Smooth muscle cell (in vitro differentiated cells): ENCODE measurements at regions not wholly inside any gene's neighbourhood (a gene's known extent, or its start where the extent isn't known, plus 50 kb on each side); places are given as distances from the start of the nearest gene placed in this dataset.

Source experiments
- DNase-seq: peaks from one replicate; lab custom pipeline; 2025; ENCODE audit not compliant: unreplicated experiment; lab: John Stamatoyannopoulos, UW
- H2AFZ ChIP-seq: fragments of 200-600 bp; sonication (generic); 2 replicates; pipeline ENCODE4 v1.6.0; 2016; ENCODE audit warnings: antibody characterized with exemption, low read depth, mild to moderate bottlenecking
- H3F3A ChIP-seq: fragments of 200-600 bp; sonication (generic); 2 replicates; pipeline ENCODE4 v1.6.0; 2017; ENCODE audit warnings: antibody characterized with exemption, low read depth
- H3K27ac ChIP-seq: fragments of 200-600 bp; sonication (generic); 2 replicates; pipeline ENCODE4 v1.5.1; 2016; ENCODE audit warnings: low read depth, mild to moderate bottlenecking
- H3K27me3 ChIP-seq: fragments of 200-600 bp; sonication (generic); 2 replicates; pipeline ENCODE4 v1.6.1; 2016; ENCODE audit warnings: low read depth, mild to moderate bottlenecking
- H3K36me3 ChIP-seq: fragments of 200-600 bp; sonication (generic); 2 replicates; pipeline ENCODE4 v1.5.1; 2016; ENCODE audit warnings: low read depth
- H3K4me1 ChIP-seq: fragments of 200-600 bp; sonication (generic); 2 replicates; pipeline ENCODE4 v1.5.1; 2016; ENCODE audit warnings: low read depth
- H3K4me2 ChIP-seq: fragments of 200-600 bp; sonication (generic); 2 replicates; pipeline ENCODE4 v1.6.0; 2016; ENCODE audit warnings: mild to moderate bottlenecking
- H3K4me3 ChIP-seq: fragments of 200-600 bp; sonication (generic); 2 replicates; pipeline ENCODE4 v1.5.1; 2016; ENCODE audit warnings: mild to moderate bottlenecking
- H3K79me2 ChIP-seq: fragments of 200-600 bp; sonication (generic); 2 replicates; pipeline ENCODE4 v1.6.0; 2016; ENCODE audit warnings: low read depth, mild to moderate bottlenecking
- H3K9ac ChIP-seq: fragments of 200-600 bp; sonication (generic); 2 replicates; pipeline ENCODE4 v1.6.0; 2016; ENCODE audit warnings: low read depth
- H3K9me3 ChIP-seq: fragments of 200-600 bp; sonication (generic); replicated peaks from 2 replicates; pipeline ENCODE4 v1.5.1; 2016; ENCODE audit warnings: low read depth
- H4K20me1 ChIP-seq: fragments of 200-600 bp; sonication (generic); 2 replicates; pipeline ENCODE4 v1.6.0; 2016; ENCODE audit warnings: low read depth
- WGBS: methylation state at CpG from one replicate; pipeline ENCODE4 v1.1.7; 2016; ENCODE audit warnings: low lambda C conversion rate; 5-methylcytosine and 5-hydroxymethylcytosine counted together
- TF ChIP-seq, protein P1 (sequence below): fragments of 200-600 bp; sonication (generic); IDR thresholded peaks from 2 replicates; pipeline ENCODE4 v1.5.1; 2017; ENCODE audit warnings: borderline replicate concordance, mild to moderate bottlenecking, antibody characterized with exemption; ENCODE audit not compliant: insufficient read depth, poor library complexity, severe bottlenecking

DNA sequence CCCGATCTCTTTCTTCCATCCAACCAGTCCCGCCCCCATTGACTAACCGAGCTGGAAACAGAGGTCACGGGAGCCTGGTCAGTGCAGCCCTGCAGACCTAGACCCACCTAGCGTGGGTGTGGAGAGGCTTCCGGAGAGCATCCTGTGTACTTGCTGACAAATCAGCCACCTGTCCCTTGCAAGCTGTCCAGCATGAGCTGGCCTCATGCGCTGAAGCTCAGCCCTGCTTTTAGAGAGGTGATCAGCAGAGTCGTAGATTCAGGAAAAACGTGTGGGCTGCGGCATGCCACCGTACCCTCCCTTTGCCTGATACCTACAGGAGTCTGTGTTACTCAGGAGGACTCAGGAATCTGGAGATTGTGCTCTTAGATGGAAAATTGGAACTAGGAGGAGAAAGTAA, 80.3 kb upstream of the UQCRFS1 start:
- Histone ChIP-seq H3K9ac (no peak overlapping the region), H3F3A (no peaks in the 10 kb centered on the region), H3K79me2 (no peaks in the 10 kb centered on the region), H3K4me1 (no peaks in the 10 kb centered on the region), H2AFZ (no peak overlapping the region), H3K36me3 (no peaks in the 10 kb centered on the region), H4K20me1 (no peaks in the 10 kb centered on the region), H3K9me3 (no peaks in the 10 kb centered on the region), H3K27ac (no peak overlapping the region), H3K4me3 (no peak overlapping the region), H3K27me3 (no peaks in the 10 kb centered on the region), H3K4me2 (no peak overlapping the region)
- TF ChIP-seq, protein P1, sequence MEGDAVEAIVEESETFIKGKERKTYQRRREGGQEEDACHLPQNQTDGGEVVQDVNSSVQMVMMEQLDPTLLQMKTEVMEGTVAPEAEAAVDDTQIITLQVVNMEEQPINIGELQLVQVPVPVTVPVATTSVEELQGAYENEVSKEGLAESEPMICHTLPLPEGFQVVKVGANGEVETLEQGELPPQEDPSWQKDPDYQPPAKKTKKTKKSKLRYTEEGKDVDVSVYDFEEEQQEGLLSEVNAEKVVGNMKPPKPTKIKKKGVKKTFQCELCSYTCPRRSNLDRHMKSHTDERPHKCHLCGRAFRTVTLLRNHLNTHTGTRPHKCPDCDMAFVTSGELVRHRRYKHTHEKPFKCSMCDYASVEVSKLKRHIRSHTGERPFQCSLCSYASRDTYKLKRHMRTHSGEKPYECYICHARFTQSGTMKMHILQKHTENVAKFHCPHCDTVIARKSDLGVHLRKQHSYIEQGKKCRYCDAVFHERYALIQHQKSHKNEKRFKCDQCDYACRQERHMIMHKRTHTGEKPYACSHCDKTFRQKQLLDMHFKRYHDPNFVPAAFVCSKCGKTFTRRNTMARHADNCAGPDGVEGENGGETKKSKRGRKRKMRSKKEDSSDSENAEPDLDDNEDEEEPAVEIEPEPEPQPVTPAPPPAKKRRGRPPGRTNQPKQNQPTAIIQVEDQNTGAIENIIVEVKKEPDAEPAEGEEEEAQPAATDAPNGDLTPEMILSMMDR, result no peak
- no peak for DNase-seq
- WGBS, result 68% methylated on average over 11 of the region's 11 CpGs

DNA sequence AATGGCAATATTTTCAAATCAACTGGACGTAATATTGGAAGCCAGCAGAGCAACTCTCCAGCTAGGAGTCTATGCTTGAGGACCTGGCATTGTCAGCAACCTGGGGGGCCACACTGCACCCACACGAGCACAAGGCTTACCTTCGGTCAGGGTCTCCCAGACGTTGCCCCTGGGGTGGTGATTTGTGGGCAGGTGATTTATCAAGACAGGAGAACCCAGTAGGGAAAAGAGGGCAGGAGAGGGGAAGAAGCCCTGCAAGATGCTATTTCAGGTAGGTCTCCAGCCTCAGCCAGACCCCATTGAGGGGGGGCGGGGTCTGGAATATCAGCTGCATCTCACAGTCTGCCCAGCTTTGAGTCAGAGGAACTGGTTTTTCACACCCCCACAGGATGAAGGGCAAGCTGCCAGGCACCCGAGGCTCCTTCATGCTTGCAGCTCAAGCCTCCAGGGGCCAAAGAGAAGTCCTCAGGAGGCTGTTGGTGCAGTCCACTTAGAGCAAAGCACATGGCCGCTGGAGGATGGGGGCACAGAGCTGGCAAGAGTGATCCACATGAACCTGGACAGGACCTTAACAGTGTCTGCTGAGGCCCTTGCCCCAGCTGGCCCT, 80.9 kb upstream of the UQCRFS1 start:
- Histone ChIP-seq H3K4me3 (no peak overlapping the region), H3K4me1 (no peaks in the 10 kb centered on the region), H3K36me3 (no peaks in the 10 kb centered on the region), H3K4me2 (no peak overlapping the region), H3K9me3 (no peaks in the 10 kb centered on the region), H3K79me2 (no peaks in the 10 kb centered on the region), H3K9ac (no peak overlapping the region), H2AFZ (no peak overlapping the region), H4K20me1 (no peaks in the 10 kb centered on the region), H3K27ac (no peak overlapping the region), H3F3A (no peaks in the 10 kb centered on the region), H3K27me3 (peaks cover 5% of the 10 kb centered on the region)
- WGBS, result 86% methylated on average over 7 of the region's 7 CpGs
- TF ChIP-seq, protein P1, result no peak
- DNase-seq, result no peak

DNA sequence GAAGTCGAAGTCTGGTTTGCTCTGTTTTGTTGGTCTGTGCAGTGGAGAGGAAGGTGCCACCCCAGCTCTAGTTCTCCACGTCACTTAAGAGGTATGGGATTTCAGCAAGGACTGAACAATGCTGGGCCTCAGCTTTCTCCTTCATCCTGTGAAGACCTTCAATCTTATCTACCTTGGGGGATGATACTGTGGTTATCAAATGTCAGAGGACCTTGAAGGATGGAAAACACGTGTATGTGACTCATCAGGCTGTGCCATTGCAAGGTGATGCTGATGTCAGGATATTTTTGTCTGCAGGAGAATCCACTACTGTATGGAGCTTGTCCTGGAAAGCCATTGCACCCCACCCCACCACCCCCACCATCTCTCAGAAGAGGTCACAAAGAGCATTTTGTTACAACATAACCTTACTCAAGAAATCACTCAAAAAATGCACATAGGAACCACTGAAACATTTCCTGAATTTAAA, 81.4 kb upstream of the UQCRFS1 start:
- no peak overlapping the region for H3K27ac ChIP-seq
- H3K36me3 ChIP-seq, result no peaks in the 10 kb centered on the region
- H3K4me2 ChIP-seq, result no peak overlapping the region
- no peak overlapping the region for H3K4me3 ChIP-seq
- H3K4me1 ChIP-seq, result no peaks in the 10 kb centered on the region
- no peak for DNase-seq
- 75% methylated on average over 3 of the region's 3 CpGs for WGBS
- no peaks in the 10 kb centered on the region for H3K9me3 ChIP-seq
- peaks cover 8% of the 10 kb centered on the region for H3K27me3 ChIP-seq
- TF ChIP-seq, protein P1, result no peak
- H2AFZ ChIP-seq, result no peak overlapping the region
- no peaks in the 10 kb centered on the region for H4K20me1 ChIP-seq
- H3K9ac ChIP-seq, result no peak overlapping the region
- H3K79me2 ChIP-seq, result no peaks in the 10 kb centered on the region
- no peaks in the 10 kb centered on the region for H3F3A ChIP-seq

DNA sequence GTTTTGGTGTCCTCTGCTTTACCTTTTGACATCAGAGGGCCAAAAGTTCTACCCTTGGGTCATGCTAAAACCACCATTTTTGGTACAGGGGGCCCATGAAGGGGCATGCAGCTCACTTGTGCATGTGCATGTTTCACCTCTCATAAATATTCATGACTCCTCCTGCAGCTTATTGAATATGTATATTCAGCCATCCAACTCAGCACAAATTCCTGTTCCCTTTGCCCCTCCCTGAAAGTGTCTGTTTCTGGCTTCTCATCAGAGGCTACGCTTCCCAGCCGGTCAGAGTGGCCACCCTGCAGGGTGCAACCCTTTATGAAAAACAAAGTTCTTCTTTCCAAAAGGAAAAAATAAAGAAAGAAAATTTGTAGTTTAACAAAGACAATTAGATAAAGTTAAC, 82.3 kb upstream of the UQCRFS1 start:
- Histone ChIP-seq H3K27ac (no peak overlapping the region), H3K9me3 (no peaks in the 10 kb centered on the region), H3K36me3 (no peaks in the 10 kb centered on the region)

More for the DNA sequence above, 82.3 kb upstream of the UQCRFS1 start:
- no peak overlapping the region for H3K9ac ChIP-seq
- H3K4me2 ChIP-seq, result no peak overlapping the region
- H3K79me2 ChIP-seq, result no peaks in the 10 kb centered on the region
- no peaks in the 10 kb centered on the region for H3F3A ChIP-seq
- H2AFZ ChIP-seq, result no peak overlapping the region
- peaks cover 8% of the 10 kb centered on the region for H3K27me3 ChIP-seq
- DNase-seq, result no peak
- TF ChIP-seq, protein P1, result no peak
- WGBS, result 78% methylated on average over 2 of the region's 2 CpGs
- no peaks in the 10 kb centered on the region for H4K20me1 ChIP-seq
- H3K4me1 ChIP-seq, result no peaks in the 10 kb centered on the region
- no peak overlapping the region for H3K4me3 ChIP-seq
